ENCODE measurements at regions not wholly inside any gene's neighbourhood (a gene's known extent, or its start where the extent isn't known, plus 50 kb on each side); places are given as distances from the start of the nearest gene placed in this dataset.

DNA sequence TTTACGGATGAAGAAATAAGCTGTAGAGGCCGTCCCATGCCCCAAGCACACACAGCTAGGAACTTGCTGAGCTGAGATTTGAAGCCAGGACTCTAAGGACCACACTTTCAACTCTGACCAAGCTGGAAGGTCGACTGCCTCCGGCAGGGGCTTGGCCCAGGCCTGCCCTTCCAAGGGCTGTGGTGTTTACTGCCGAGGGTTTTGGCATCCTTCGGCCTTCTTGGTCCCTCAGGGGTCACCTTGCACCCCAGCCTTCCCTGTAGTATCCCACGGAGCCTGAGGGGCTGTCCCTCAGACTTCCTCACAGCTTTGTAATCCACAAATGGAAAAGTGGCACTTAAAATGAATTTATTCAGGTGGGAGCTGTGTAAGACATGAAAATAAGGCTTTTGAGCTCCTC lies 83.7 kb upstream of the SPRY4 start:
- TF ChIP-seq EZH2 (IDR thresholded peaks at IDR 0.05; ENCODE audit: borderline replicate concordance, insufficient read depth, low read depth, low read length, poor library complexity, severe bottlenecking) (no peak), CTCF (IDR thresholded peaks at IDR 0.05) (no peak)
